NCI-H128 (cell line): ENCODE measurements at regions not wholly inside any gene's neighbourhood (a gene's known extent, or its start where the extent isn't known, plus 50 kb on each side); places are given as distances from the start of the nearest gene placed in this dataset.

ENCODE experiments used
- DNase-seq: peaks from one replicate; lab custom pipeline; 2025; ENCODE audit not compliant: unreplicated experiment; lab: John Stamatoyannopoulos, UW

DNA sequence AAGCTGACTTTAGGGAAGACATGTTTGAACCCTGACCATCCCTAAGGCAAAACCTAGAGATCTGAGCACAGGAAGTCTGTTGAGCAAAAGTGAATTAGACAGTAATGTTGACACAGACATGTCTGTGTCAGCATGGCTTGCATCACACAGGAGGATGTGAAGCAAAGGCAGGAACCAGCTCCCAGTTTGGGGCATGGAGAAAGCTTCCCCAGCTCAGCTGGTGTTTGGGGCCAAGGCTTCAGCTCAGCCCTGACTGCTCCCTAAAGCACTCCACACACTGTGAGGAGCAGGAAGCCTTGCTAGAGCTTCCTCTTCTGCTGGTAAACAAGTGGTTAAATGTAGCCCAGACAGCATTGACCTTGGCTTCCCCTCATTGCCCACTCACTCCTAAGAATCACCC, 153.8 kb upstream of the UBL3 start:
- DNase-seq: no peak

DNA sequence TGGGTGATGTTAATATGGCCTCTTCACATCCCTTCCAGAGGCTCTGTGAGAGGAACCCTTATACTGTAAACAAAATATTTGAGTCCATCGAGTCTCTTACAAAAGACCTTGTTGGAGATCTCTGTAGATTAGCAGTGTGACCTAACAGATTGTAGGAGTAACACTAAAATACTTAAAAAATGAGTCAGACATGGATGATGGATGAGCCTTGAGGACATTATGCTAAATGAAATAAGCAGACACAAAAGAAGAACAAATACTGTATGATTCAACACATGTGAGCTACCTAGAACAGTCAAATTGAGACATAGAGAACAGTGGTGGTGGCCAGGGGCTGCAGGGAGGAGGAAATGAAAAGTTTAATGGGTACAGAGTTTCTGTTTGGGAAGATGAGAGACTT, 152.2 kb upstream of the UBL3 start:
- no peak for DNase-seq

DNA sequence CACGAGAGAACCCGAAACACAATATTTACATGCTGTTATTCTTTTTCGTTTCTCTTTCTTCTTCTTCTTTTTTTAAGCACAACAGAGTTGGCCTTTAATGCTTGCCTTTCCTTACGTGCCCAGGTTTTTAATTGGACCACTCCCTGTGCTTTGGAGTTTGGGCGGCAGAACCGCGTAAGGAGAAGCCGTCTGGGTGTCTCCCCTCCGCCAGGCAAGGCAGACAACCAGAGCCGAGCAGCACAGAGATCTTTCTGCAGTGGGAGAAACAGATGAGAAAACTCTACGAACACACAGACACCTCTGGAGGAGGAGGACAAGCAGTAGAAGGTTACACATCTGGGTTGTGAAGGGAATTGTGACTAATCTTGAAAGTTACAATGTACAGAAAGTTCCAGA, 150.0 kb upstream of the UBL3 start:
- no peak for DNase-seq

DNA sequence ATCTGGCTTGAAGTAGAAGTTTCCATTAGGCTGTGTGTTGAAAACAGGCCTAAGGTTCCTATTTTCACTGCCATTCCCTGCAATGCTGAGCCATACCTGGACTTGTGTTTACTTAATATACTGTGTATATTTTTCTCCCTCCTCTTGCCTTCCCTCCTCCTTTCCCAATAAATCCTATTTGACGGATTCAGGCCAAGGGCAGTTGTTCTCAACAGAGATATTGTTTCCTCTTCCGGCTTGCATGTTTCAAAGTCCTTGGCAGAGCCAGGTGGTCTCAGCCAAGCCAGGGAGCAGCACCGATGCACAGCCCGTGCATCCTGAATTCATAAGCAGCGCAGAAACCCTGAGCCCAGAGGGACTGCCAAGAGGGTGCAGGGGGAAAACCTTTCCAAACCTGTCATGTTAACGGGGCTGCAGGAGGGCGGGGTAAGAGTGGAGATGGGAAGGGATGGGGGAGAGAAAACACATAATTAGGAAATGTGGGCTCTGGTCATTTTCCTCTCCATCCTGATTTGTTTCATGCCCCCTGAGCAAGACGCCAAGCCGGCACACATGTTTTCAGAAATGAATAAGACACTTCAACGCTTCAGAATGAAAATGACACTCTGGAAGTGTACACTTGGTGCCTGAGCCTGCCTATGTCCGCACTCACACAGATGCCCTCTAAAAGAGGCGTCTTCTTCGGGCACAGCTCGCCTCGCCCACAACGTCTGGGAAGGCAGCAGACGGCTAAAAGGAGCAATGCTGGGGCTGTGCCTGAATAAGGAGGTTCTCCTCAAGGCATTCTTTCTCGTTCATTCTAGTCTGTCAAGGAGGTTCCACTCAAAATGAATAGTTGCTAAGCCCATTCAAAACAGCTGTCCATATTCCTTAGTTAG, 149.3 kb upstream of the UBL3 start:
- no peak for DNase-seq

DNA sequence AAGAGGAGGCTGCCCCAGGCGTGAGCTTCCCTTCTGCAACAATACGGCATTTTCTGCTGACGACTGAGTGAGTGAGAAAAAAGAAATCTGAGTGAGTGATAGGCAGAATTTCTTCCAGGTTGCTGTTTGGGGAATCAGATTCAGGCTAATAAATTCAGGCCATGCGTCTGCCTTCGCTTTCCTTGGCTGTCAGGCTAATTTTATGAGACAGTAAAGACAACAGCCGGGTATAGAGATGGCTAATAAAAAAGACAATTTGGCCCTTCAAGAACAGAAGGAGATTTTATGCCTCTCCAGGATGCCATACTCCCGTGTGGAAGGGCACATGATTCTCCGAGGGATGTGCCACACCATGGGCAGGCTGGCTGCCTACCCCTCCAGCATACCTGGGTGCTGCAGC, 145.9 kb upstream of the UBL3 start:
- DNase-seq: no peak

DNA sequence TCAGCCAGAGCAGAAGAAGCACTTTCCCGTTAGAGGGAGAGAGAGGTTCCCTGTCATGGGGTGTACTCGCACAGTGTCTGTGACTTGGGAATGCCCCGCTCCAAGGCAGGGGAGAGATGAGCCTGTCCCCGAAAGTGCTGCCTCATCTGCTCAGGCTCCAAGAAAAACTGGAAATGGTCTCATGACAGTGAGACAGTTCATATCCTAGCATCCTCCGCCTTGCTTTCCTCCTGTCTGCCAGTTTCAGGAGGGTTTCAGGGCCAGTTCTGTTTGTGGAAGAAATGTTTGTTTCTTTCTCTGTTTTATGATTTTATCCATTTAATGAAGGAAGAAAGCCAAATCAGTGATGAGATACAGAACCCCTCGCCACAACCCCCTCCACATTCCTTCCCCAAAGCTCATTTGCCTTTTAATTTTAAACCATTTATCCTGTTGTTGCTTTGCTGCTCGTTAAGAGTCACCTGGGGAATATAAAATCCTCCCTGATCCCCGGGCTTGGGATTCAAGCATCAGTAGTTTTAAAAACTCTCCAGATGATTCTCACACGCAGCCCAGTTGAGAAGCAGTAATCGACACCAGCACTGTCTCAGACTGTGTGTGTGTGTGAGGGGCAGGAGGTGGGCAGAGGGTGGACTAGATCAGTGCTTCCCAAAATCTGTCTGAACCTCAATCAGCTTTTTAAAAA, 144.6 kb upstream of the UBL3 start:
- DNase-seq: no peak

DNA sequence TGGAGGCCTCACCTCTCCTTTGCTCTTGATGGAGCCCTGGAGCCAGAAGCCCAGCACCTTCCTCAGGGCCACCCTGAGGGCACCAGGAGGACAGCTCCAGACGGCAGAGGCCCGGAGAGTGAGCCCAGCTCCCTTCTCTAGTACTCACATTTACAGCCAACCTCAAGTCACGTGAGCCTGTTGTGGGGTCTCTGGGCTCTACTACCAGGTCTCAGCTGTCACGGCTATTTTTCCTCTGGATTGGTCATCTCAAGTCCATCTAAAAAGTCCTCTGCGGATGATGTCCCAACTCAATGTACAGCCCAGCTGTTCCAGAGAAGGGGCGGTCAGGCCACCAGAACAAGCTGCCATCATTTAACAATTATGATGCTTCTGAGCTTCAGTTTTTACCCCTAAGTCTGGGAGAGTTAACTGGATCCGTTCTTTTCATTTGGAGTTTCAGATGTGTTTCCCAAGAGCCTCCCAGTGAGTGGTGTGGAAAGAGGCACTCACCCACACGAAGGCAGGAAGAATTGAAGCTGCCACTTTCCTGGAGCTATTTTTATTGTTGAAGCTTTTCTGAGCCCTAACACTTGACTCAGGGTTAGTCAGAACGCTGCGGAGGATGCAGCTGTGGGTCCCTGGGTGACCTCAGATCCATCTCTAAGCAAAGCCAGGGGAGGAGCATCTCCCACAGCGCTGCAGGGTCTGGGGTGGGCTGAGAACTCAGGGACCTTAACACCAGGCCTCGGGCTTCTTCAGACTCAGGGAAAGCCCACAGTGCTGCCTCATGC, 143.5 kb upstream of the UBL3 start:
- DNase-seq: no peak

DNA sequence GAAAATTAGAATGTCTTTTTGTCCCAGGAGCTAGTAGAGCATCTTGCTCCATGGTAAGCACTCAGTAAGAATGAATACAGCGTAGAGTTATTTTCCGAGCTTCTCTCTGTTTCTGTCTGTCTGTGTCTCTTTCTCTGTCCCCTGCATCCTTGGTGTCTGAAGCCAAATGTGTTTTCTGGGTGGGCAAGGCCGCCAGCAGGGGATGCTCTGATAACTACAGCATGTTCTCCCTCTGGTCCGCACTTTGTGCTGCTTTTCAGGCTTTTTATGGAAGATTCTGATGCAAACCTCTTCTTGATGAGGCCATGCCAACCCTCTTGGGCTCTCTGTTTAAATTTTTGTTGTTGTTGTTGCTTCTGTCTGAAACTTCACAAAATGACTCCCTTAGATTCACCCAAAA, 142.8 kb upstream of the UBL3 start:
- no peak for DNase-seq

DNA sequence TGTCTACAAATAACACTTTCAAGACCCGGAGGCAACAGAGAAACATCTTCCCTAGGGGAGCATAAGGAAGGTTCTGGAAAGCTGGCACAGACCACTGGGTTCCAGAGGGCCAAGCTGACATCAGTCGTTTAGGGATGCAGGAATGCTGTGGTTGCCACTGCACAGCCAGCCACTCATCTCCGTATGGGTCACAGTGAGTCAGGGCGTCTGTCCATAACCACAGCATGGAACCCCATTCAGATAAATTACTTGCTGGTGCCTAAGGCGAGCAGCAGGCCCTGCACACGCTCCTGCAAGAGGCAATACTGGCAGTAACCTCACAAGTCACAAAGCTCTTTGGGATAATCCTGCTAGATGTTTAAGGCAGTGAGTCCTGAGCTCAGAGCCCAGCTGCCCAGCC, 140.9 kb upstream of the UBL3 start:
- DNase-seq: no peak

DNA sequence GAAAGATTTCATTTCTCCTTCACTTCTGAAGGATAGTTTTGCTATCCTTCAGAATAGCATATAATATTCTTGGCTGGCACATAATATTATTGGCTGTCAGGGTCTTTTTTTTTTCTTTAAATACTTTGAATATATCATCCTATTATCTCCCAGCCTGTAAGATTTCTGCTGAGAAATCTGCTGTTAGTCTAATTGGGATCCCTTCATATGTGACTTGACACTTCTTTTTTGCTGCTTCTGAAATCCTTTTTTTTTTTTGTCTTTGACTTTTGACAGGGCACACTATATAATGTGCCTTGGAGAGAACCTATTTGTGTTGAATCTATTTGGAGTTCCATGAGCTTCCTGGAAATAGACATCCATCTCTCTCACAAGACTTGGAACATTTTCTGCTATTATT, 136.9 kb upstream of the UBL3 start:
- DNase-seq: no peak

DNA sequence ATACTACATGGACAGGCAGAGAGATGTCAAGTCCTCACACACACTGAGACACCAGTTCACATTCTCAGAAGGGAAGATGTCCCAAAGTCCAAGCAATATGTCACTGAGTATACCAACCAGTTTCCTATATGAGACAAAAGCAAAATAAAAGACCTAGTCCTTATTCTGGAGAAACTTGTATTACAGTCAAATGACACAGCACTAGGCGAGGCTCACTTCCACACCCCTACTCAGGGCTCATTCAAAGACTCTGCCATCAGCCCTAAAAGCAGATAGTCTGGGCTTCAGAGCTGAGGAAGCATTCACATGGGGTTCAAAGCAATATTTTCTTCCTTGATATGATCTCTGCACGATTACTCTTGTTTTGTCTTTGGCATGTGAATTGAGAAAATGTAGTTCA, 129.9 kb upstream of the UBL3 start:
- DNase-seq: no peak

DNA sequence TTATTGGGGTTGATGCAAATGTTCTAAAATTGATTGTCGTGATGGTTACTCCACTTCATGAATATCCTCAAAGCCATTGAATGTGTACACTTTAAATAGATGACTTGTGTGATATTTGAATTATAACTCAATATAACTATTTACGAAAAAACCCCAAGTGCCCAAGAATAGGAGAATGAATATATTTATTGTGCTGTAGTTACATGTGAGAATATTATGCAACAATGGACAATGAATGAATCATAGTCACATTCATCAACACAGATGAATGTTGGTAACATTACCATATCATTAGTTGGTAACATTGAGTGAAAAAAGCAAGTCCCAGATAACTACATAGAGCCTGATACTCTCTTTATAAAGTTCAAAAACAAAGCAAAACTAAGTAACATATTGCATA, 127.8 kb upstream of the UBL3 start:
- DNase-seq: no peak

DNA sequence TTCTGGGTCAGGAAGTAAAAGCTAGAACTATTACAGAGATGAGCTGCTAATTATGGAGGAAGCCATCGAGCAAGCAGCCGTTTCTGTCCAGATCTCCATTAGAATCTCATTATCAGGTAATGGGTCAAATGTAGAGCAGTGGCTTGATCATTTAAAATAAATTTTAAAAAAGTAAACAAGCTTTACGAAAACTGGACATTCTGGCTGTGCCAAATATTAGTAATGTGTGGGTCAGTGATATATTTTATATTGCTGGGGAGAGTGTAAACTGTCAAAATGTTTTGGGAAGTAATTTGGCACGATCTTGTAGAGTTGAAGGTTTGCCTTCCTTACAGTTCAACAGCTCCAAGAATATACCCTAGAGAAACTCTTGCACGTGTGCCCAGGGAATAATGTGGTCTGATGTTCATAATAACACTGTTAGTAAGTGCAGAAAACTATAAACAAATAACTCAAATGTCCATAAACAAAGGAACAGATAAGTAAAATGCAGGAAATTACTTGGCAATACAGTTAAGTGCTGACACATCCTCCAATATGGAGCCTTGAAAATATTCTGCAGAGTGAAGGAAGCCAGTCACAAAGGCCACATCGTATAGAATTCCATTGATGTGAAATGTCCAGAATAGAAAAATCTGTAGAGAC, 127.2 kb upstream of the UBL3 start:
- DNase-seq: no peak

DNA sequence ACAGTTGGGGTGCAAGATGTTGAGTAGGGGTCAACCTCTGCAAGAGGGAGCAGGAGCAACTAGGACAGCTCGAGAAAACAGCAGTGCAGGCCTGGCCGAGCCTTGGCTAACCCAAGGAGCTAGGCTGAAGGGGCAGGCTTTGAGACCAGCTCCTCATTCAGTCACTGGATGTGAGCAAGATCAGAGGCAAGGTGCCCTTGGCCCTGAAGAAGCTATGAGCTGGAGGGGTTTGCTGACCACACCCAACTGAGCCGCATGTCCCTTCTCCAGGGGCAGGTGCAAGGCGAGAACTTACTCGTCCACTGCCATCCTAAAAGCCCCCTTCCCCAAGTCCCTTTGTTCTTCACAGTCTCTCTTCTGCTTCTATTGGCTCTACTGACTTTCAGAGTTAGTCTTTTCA, 126.1 kb upstream of the UBL3 start:
- DNase-seq: no peak

DNA sequence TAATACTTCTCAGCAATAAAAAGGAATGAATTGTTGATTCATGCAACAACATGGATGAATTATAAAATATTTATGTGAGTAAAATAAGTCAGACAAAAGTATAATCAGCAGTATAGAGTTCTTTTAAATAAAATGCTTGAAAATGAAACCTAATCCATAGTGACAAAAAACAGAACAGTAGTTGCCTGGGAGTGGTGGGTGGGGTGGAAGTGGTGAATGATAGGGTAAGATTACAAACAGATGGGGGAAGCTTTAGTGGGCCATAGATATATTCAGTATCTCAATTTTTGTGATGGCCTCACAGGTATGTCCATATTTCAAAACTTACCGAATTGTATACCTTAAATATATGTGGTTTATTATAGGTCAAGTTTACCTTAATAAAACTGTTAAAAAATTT, 124.9 kb upstream of the UBL3 start:
- DNase-seq: no peak

DNA sequence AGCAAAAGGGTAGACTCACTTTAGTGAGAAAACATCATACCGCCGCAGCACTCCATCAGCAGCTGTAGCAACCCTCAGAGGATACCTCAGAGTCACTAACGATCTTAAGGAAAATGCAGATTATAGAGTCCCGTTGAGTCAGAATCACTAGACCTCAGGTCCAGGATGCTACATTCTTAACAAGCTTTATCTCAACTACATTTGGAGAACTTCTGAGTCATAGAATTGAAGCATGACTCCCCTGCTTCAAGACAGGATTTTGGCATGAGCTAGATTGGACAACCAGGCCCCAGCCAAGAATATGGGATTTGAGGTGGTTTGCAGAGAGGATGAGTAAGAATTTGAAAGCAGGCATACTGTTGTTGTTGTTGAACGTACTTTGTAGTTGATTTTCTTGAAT, 118.9 kb upstream of the UBL3 start:
- DNase-seq: no peak

DNA sequence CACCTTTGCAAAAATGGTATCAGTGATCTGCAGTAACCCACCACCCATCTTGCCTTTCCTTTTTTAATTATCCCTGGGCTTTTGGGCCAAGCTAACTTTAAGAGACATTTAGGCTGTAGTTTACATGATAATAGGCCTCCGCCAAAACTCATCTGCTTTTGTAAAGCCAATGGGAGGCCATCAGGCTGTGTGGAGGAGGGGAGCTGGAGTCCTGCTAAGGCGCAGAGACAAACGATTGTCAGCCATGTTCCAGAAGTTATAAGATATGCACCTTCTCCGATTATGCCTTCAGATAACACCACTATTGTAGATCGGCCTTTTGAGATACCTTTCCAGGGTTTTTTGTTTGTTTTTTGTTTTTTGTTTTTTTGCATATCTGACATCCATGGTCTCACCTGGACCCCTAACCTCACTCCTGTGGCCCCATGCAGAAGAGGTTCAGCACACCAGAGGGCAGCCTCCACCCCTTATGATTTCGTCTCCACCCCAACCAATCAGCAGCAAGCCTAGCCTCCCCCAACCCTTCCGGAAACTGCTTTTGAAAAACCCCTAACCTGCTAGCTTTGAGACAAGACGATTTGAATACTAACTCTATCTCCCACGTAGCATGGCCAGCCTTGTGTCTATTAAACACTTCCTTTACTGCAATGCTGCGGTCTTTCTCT, 113.9 kb upstream of the UBL3 start:
- DNase-seq: no peak

DNA sequence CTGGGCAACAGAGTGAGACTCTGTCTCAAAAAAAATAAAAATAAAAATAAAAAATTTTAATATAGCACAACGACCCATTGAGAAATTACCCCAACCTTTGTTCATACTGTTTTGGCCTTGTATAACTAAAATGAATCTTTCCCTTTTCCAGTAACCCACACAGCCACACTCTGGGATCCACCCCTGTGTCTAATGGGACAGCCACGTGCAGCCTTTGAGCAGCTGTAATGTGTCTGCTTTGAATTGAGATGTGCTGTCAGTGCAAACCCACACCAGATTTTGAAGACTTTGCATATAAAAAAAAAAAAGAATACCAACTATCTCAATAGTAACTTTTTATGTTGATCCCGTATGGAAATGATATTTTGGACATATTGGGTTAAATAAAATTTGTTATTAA, 112.7 kb upstream of the UBL3 start:
- no peak for DNase-seq

DNA sequence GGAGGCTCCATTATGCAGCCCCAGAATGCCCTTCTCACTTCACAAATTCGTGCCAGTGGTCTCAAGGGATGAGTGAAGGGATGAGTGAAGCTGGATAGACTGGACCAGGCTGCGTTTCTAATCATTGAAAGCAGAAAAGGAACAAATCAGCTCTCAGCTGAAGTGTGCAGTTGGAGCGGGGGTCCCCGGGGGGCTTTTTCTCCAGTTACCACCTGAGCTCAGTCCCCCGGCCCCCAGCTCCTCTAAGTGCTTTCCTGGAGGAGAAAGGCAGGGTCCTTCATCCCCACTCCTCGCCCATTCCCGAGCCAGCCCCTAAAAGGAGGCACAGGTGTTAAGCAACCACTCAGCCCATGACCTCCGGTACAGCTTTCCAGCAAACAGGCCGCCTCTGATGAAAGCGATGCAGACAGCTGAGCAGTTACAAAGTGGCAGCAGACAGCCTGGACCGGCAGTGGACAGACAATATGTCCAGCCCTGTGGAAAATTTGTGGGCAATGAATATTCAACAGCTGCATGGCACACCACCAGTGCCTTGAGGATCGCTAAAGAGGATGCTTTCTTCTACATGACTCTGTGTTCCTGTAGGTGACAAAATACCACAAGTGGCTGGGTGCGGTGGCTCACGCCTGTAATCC, 110.7 kb upstream of the UBL3 start:
- DNase-seq: no peak

DNA sequence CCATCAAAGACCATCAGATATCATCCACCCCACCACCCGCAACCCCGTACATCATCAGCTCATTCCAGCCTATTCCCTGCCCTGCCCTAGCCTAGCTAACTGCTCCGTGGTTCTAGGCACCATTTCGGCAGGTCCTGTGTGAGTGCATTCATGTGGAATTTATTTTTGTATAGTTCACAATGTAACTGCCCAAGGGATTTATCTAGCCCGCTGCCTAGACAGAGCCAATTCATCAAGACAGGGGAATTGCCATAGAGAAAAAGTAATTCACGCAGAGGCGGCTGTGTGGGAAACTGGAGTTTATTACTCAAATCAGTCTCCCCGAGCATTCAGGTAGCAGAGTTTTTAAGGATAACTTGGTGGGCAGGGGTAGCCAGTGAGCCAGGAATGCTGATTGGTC, 109.2 kb upstream of the UBL3 start:
- DNase-seq: no peak

DNA sequence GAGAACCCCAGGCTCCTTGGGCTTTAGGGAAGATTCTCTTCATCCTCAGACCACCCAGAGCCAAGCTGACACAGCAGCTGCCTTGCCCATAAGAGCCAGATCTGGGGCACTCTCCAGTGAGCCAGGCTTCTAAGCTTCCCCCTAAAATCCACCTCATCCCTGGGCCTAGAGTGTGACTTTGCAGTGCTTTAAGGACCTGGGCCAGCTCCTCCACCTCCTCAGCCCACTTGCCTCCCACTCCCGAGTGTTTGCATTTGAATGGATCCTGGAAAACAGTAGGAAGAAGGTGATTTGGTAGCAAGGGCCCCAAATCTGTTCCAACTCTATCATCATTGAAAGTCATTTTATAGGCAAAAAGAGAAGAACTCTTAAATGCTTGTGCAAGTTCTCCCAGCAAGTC, 108.7 kb upstream of the UBL3 start:
- DNase-seq: no peak
